NCI-H2196 treated with DMSO at 0.1 percent for 48 hours (cell line): ENCODE measurements at regions not wholly inside any gene's neighbourhood (a gene's known extent, or its start where the extent isn't known, plus 50 kb on each side); places are given as distances from the start of the nearest gene placed in this dataset.
"Not testable (repeated sequence)": the region's sequence is repeated elsewhere in the genome, so short reads cannot be mapped to it uniquely, and the experiment has no call there.

ENCODE experiments used
- DNase-seq: peaks from one replicate; lab custom pipeline; 2025; ENCODE audit not compliant: unreplicated experiment; lab: John Stamatoyannopoulos, UW

DNA sequence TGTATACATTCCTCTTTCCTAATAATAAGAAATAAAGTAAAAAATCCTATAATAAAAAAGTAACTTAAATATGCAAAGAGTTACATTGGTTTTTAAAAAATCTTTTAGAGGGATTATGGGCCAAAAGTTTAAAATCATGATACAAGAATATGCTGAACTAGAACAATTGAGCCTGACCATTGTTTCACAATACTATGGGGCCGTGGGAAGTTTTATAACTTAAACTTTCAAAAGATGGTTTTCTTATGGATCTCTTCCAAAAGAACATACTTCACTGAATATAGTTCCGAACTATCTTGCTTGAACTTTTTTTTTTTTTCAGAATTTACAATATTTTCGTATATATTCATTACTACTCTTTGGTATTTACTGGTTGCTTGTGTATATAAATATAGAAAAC lies 97.6 kb downstream of the NFKBIZ start:
- DNase-seq, result no peak

DNA sequence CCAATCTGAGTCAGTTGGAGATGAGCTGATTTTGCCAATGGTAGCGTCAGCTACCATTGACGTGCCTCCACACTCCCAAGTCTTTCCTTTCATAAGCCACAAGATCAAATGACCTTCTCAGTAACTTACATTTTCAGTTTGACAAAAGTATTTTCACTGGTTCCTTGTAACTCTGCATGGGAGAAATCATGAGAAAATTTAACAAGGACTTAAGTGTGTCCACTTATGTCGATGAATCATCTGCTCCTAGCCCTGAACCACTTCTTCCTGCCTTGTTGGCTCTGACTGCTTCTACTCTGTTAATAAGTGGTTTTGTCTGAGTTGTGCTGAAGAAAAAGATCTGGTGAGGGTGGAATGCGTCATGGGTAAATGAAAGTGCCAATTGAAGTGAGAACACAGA lies 101.2 kb downstream of the NFKBIZ start:
- DNase-seq, result no peak

DNA sequence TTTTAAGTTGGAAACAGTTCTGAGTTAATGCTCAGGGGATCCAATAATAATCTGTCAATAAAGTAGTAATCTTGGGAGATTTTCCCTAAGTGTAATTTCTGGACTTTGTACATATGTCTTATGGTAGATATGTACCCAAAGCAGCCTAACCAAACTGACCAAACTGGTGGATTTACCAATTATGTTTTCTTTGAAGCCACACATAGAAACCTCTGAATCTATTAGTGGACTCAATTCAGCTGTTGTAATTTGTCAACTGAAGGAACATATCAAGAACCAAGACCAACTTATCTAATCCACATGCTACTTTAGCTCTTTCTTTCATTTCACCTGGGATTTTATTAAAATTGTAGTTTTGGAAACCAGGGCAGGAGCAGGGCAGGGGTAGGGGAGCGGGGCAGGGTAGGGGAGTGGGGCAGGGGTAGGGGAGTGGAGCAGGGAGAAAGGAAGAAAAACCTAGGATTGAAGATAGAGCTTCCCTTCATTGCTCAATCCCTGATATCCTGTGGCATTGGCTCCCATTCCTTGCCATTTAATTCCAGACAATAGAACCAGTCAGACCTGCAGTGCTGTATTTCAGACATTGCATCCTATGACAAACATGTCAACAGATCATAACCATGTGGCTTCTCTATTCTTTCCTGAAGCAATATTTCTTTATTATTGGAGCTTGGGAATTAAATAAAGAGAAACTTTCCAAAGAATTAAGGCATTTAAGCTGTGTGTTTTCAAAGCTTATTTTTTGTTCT lies 101.8 kb downstream of the NFKBIZ start:
- no peak for DNase-seq

DNA sequence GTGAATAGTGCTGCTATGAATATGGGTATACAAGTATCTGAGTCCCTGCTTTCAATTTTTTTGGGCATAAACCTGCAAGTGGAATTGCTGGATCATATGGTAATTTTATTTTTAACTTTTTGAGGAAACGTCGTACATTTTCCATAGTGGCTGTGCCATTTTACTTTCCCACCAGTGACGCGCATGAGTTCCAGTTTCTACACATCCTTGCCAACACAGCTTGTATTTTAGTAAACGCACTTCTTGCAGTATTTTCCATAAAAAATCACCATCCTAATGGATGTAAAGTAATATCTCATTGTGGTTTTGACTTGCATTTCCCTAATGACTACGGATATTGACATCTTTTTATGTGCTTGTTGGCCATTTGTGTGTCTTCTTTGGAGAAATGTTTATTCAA lies 105.0 kb downstream of the NFKBIZ start:
- no peak for DNase-seq

DNA sequence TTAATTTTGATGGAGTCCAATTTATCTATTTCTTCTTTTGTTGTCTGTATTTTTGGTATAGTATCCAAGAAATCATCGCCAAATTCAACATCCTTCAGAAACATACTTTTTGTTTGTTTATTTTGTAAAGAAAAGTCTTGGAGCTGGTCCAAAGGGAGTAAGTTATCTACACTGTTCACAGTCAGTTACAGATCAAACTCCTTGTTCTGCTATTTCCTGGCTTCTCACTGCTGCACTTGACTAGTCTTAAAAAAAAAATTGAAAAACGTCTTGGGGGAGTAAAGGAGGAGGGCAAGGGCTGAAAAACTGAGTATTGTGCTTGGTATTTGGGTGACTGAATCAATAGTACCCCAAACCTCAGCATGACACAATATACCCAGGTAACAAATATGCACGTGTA lies 105.6 kb downstream of the NFKBIZ start:
- DNase-seq, result no peak

DNA sequence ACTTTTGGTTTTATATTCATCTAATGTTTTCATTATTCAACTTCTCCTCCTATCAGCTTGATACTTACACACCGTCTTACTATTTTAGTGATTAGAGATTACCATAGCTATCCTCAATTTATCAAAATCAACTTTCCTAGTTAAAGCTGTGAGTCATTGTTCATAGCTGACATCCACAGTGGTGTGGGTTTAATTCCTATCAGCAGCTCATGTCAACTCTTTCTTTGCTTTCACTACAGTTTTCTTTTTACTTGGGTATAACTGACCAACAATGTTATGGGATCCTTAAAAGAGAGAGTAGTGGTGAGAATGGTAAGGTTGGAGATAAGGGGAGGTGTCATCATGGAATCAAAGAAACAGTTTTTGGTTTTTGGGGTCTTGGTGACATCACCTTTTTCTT lies 112.7 kb downstream of the NFKBIZ start:
- DNase-seq, result no peak

DNA sequence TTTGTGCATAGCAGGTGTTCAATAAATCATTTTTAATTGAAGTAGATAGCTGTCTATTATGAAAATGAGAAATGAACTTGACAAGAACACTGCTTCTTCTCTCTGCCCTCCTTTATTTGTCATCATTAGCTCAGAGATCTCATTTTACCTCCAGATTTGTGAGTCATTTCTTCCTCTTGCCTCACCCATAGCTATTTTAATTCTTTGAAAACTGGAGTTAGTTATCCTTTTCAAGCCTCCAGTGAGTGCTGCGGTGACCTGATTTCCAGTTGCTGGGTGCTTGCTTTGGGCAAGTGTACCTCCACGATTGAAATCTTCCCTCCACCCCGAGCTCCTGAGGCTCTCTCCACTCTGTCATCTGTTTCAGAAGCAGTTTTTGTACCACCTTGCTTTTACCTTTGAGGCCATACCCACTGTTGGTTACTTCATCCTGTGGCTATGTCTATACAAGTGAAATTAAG lies 114.6 kb downstream of the NFKBIZ start:
- no peak for DNase-seq

DNA sequence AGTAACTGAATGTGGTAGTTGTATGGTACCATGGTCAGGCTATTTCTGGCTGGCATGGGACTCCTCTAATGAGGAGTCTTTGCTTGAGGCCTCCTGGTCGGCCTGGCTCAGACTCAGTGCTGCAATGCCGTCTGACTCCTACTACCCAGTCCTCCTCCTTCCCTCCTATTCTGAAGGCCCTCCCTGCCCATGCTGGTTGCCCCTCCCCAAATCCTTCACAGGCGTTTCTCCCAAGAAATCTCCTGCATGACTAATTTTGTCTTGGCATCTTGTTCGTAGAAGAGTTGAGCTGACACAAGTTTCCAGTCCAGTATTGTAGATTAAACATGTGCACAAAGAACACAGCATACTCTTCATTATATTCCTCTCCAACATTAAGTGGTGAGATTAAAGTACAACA lies 115.5 kb downstream of the NFKBIZ start:
- DNase-seq, result no peak

DNA sequence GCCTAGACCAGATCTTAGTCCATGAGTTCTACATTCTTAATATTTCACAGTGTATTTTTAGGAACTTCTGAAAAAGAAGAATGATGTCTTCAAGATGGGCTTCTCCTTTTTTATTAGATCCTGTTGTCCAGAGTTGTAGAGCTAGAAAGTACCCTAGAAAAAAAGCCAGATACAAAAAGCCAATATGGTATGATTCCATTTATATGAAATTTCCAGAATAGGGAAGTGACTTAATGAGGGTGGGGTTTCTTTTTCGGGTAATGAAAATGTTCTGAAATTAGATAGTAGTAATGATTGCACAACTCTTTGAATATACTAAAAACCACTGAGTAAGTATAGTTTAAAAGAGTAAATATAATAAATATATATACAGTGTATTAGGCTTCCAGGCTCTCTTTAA lies 116.9 kb downstream of the NFKBIZ start:
- DNase-seq, result no peak

DNA sequence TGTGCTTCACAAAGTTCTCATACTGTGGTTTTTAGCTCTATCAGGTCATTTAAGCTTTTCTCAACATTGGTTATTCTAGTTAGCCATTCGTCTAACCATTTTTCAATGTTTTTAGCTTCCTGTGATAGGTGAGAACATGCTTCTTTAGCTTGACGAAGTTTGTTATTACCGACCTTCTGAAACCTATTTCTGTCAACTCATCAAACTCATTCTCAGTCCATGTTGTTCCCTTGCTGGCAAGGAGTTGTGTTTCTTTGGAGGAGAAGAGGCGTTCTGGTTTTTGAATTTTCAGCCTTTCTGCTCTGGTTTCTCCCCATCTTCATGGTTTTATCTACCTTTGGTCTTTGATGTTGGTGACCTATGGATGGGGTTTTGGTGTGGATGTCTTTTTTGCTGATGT lies 120.9 kb downstream of the NFKBIZ start:
- no peak for DNase-seq

DNA sequence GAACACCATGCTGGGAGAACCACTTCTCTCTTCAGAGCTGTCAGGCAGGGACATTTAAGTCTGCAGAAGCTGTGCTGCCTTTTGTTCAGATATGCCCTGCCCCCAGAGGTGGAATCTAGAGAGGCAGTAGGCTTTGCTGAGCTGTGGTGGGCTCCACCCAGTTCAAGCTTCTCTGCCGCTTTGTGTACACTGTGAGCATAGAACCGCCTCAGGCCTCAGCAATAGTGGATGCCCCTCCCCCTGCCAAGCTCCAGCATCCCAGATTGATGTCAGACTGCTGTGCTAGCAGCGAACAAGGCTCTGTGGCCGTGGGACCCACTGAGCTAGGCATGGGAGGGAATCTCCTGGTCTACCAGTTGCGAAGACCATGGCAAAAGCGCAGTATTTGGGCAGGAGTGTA lies 121.6 kb downstream of the NFKBIZ start:
- no peak for DNase-seq

DNA sequence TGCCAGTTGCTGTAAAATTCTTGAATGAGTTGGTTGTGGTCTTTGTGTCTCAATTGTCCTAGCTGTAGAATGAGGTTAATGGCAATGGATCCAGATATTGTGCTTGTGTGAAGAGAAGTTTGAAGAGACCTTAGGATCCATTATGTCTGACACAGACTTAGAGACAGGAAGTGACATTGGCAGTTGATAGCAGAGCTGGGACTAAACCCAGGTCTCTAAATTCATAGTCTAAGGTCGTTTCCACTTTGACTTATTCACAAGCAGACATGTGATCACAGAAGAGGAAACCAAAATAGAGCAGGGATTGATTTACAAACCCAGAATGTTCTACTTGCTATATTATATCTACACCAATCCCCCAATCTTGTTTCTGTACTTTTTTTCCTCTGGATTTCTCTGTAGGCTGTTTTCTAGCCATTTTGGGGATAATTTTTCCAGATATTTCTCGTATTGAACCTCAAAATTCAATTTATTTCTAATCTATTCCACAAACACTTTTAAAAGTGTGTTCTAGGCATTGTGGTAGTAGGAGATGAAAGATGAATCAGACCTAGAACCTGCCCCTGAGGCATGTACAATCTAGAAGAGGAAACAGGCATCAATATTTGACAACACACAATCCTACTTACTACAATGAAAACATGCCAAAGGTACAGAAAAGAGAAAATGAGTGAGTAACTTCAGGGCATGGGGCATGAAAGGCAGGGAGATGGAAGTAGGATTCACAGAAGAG lies 123.3 kb downstream of the NFKBIZ start:
- no peak for DNase-seq

DNA sequence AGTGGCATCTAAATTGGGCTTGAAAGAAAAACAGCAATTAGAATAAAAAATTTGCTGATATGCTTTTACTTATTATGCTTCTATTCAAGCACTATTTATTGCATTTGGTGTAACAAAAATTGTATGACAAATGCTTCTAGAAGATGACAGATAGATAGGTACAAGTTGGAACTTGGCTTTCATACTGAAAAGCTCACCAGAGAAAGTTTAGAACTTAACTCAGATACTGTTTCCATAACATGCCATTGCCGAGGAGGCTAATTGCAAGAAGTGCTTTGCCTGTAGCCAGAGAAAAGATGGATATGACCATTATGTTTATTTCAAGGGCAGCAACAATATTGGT lies 123.8 kb downstream of the NFKBIZ start:
- DNase-seq, result no peak

DNA sequence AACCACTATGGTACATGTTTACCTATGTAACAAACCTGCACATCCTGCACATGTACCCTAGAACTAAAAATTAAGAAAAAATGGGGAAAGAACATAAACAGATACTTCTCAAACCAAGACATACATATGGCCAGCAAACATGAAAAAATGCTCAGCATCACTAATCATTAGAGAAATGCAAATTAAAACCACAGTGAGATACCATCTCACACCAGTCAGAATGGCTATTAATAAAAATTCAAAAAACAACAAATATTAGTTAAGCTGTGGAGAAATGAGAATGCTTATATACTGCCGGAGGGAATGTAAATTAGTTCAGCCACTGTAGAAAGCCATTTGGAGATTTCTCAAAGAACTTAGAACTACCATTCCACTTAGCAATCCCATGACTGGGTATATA lies 126.1 kb downstream of the NFKBIZ start:
- DNase-seq, result not testable (repeated sequence)

DNA sequence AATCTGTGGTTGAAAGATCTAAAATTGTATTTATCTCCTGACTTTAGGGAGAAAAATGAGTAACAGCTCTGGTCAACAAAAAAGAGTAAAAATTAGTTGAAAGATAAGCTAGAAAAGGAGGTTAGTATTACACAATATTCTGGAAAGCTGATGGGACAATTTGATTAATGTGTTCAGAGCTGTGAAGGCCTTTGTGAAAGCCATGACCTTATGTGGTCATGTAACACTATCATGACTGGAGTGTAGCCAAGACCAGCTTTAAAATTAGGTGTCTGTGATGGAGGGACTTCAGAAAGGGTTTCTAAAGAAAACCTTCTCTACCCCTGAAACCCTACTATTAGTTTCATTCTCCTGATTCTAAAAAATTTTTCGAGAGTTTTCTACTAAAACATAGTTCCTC lies 127.2 kb downstream of the NFKBIZ start:
- no peak for DNase-seq

DNA sequence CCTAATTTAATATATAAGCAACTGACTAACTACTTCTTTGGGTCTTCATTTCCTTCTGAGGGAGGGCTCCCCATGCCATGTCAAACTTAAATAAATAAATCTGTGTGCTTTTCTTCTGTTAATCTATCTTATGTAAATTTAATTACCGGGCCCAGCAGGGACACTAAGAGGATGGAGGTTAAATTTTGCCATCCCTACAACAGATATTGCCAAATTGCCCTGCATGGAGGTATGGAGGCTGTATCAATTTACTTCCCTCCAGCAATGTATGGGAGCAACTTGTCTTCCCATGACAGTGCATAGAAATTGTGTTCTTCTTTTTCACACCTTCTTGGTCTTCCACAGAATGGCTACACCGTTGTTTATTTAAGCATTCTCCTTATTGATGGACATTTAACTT lies 129.0 kb downstream of the NFKBIZ start:
- no peak for DNase-seq

DNA sequence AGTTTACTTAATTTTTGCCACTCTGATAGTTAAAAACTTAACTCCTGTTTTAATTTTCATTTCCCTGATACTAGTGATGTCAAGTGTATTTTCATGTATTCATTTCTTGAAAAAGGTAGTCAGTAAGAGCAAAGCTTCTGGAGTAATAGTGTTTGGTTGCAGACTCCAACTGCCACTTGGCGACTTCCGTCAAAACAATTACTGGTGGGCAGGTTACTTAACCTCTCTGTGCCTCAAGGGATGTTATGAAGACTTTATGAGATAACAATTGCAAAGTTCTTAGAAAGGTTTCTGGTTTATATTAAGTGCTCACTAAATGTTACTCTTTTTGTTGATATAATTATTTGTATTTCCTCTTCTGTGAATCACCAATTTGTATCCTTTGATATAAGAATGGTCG lies 129.7 kb downstream of the NFKBIZ start:
- no peak for DNase-seq

DNA sequence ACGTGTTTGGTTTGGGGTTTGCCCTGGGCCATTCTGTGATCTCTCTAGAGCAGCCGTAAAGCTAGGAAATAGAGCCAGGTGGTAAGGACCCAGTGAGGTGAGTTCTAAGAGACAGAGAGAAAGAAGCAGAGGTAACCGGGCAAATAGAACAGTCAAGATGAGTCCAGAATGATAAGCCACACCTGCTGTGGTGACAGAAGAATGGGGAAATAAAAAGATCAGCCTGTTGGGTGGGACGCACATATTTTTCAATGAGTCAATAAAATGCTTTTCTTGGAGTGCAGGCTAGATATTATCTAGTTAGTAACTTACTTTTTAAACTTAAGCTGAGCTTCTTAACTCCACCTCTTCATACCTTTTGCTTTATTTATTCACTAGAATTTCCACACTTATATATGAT lies 135.0 kb downstream of the NFKBIZ start:
- DNase-seq, result no peak

DNA sequence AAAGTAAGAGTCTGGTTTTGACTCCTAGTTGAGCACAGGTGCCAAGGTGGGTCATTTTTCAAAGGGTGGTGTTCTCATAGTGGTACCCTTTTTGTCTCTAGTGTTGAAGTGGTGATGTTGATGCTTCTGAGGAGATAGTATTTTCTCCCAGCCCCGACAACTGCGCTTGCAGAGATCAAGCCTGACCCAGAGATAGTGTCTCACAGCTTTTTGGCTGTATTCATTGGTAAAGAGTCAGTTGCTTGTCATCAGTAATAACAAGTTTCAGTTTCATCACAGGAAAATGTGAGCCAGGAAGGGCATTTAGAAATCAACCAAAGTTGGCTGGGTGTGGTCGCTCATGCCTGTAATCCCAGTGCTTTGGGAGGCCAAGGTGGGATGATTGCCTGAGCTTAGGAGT lies 139.3 kb downstream of the NFKBIZ start:
- DNase-seq, result no peak

DNA sequence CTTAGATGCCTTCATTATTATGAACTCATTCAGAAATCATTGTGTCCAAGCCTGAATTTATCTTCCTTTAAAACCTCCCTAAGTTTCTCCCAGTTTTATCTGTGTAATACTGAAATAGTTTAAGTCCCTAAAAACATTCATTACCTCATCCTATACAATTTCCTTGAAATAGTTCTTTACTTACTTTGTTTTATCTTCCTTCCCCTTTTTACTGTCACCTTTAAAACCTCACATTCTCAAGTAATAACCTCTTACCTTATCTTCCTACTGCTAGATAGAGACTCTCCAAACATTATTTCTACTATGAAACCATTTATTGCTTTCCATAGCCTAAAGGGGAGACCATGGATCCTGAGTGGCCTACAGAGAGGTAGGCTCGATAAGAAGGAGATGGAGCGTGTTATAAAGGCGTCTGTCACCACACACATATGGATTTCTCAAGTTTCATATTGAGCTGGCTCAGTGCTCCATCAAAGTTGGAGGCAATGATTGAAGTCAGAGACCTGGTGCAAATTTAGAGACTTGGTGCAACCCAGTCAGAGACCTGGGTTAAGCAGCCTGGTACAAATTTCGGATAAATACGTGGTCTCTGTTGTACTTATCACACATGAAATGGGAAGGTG lies 140.4 kb downstream of the NFKBIZ start:
- DNase-seq, result no peak

DNA sequence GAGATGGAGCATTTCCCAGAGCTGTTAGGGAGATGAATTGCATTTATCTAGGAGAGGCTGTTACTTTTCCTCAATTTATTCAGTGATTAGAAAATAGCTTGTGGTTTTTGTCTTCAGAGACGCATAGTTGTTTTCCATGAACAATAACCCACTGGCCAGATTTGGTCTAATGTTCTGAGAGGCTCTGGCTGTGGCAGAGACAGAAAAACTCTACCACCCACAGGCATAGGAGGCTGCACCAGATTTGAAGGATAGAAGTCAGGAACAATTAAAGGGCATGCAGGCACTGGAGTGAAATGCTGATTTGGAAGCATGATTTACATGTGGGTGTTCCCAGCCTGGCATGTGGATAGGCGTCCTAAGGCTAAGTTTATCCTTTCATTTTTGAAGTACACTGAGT lies 143.5 kb downstream of the NFKBIZ start:
- DNase-seq, result no peak

DNA sequence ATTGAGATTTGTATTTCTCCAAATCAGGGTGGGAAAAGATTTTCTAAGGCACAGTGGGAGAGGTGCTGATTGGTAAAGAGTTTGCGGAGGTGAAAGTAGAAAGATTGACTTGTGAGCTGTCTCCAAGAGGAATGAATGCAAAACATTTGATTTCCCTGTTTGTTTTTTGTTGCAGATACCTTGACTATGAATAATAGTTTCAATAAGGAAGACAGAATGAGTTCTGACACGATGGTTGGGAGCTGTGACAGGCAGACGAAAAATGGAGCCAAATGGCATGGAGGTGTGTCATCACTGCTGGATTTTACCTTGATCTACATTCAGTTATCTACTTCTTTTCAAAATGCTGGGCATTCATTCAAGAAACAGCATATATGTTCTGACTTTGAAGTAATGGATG lies 145.1 kb downstream of the NFKBIZ start:
- no peak for DNase-seq
